GM12874 (cell line): ENCODE measurements at regions not wholly inside any gene's neighbourhood (a gene's known extent, or its start where the extent isn't known, plus 50 kb on each side); places are given as distances from the start of the nearest gene placed in this dataset.

Experiments
- TF ChIP-seq, protein P1 (sequence below): IDR thresholded peaks from 2 replicates; pipeline ENCODE4 v1.5.1; 2011; ENCODE audit warnings: low read depth, mild to moderate bottlenecking, control low read depth, low read length, moderate library complexity; ENCODE audit not compliant: insufficient read depth

DNA sequence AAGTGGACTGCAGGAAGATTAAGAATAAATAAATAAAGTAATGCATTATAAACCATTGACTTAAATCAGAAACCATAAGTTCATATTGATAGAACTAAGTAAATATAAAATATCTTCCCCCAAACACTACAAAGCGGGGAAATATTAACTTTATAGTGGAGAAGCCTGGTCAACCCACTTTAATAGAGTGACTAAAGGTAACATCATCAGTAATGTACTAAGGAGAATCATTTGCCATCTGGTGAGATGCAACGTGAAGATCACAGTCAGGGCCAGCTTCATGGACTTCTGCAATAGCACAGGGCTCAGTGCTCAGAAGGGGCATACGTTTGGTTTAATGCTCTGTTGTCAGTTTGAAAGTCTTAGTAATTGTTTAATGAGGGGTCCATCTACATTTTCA is 58.8 kb upstream of the CD83 start:
- TF ChIP-seq, protein P1, sequence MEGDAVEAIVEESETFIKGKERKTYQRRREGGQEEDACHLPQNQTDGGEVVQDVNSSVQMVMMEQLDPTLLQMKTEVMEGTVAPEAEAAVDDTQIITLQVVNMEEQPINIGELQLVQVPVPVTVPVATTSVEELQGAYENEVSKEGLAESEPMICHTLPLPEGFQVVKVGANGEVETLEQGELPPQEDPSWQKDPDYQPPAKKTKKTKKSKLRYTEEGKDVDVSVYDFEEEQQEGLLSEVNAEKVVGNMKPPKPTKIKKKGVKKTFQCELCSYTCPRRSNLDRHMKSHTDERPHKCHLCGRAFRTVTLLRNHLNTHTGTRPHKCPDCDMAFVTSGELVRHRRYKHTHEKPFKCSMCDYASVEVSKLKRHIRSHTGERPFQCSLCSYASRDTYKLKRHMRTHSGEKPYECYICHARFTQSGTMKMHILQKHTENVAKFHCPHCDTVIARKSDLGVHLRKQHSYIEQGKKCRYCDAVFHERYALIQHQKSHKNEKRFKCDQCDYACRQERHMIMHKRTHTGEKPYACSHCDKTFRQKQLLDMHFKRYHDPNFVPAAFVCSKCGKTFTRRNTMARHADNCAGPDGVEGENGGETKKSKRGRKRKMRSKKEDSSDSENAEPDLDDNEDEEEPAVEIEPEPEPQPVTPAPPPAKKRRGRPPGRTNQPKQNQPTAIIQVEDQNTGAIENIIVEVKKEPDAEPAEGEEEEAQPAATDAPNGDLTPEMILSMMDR: no peak

DNA sequence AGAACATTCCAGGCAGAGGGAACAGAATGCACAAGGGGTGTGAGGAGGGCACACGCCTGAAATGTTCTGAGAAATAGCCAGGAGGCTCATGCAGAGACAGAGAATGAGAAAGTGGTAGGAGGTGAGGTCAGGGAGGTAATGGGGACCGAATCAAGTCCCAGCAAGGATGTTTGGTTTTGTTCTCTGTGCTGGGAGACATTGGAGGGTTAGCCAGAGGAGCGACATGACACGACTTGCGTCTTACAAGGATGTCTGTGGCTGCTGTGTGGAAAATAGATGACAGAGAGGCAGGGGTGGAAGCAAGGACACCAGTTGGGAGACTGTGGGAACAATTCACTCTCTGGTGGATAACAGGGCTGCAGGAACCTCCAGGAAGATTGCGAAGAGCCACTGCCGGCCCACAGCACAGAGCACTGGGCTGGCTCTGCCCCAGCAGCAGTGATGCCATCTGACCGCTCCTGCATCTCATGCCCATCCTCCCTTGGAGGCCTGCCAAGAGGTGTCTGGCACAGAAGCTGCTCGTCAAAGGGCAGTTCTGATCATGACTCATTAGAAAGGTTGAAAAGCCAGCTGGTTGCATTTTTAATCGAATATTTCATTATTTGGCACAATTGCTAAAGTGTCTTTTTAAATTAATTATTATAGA is 57.7 kb upstream of the CD83 start:
- TF ChIP-seq, protein P1: no peak

DNA sequence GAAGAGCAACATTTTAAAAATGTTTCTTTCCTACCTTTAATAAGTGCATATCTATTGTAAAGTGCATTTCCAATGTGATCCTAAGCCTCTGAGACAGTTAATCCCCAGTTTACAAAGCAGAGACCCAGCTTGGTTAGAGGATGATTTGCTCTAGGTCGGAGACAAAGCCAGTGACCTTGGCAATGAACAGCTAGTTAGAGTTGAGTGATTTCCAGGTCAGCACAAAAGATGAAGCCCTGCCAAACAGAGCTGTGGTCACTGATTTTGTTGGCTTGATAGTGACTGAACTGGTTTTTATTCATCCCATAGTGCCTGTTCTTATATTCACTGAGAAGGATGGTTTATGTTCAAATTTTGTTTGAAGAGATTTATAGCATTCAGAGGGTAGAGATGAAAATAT is 56.6 kb upstream of the CD83 start:
- TF ChIP-seq, protein P1: no peak

DNA sequence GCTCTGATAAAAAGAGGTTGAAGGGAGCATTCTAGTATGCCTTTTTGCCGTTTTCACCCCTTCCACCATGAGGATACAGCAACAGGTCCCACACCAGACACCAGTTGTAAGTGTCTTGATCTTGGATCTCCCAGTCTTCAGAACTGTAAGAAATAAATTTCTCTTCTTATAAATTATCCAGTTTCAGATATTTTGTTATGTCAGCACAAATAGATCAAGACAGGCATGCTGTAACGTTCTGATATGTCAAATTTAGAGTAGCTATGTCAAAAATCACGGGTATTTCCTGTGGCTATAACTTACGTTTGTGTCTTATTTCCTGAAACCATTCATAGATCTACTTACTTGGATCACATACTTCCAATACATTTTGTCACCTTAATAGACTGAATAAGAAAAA is 55.9 kb upstream of the CD83 start:
- TF ChIP-seq, protein P1: no peak

DNA sequence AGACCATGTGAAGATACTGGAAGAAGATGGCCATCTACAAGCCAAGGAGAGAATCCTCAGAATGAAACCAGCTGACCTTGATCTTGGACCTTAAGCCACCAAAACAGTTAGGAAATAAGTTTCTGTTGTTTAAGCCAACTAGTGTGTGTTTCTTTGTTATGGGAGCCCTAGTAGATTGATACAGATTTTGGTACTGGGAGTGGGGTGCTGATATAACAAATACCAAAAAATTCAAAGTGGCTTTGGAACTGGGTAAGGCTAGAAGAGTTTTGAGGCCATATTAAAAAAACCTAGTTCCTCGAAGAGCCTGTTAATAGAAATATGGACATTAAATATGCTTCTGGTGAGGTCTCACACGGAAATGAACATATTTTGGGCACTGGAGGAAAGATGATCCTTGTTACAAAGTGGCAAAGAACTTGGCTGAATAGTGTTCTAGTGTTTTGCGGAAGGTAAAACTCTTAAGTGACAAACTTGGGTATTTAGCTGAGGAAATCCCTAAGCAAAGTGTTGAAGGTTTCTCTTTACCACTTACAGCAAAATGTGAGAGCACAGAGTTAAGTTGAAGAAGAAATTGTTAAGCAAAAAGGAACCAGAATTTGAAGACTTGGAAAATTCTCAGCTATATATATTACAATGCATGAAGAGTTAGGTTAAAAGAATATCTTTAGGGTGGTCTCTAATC is 55.1 kb upstream of the CD83 start:
- TF ChIP-seq, protein P1: no peak

DNA sequence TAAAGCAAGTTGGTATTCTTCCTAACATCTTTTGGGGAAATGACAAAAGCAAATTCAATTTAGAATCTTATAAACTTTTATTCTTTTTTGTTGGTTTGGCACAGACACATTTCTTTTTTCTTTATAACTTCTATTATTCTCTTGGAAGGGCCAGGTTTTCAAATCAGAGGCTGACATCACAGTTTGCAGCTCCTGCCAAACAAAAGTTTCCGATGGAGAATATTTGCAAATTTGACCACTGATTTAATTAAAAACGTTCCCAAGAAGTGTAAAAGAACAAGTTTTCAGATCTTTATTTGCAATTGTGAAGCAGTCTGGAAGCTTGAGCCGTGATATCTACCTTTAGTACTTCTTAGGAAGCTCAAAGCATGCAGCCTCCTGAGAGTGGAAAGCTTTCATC is 53.8 kb upstream of the CD83 start:
- TF ChIP-seq, protein P1: no peak

DNA sequence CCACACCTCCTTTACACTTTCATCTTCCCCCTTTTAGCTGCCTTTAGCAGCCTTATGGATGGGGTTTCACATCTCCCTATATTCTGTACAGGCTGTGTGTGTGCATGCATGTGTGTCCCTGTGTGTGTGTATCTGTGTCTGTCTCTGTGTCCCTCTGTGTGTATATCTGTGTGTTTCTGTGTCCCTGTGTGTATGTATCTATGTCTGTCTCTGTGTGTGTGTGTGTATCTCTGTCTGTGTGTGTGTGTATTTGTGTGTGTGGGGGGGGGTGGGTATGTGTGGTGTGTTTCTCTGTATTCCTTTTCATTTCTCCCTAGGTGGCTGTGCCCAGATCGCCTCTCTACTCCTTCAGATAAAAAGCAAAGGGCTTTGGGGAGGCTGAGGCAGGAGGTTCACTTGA is 52.2 kb upstream of the CD83 start:
- TF ChIP-seq, protein P1: no peak
